OCI-LY7 (cell line): ENCODE measurements at regions not wholly inside any gene's neighbourhood (a gene's known extent, or its start where the extent isn't known, plus 50 kb on each side); places are given as distances from the start of the nearest gene placed in this dataset.

ENCODE experiments used
- BruUV-seq: library from RNA; stranded (reverse); fragments of 400-500 nt; replicated peaks from 2 replicates; lab custom pipeline; 2021; lab: Mats Ljungman, UMichigan
- CTCF ChIA-PET: fragments of 300-600 bp; sonication (Branson Sonifier 250); formaldehyde crosslinking; loops from one replicate; lab custom pipeline; 2022; ENCODE audit warnings: antibody characterized with exemption; ENCODE audit not compliant: unreplicated experiment; lab: Charles Lee
- POLR2A ChIA-PET: fragments of 300-600 bp; sonication (Branson Sonifier 250); formaldehyde crosslinking; loops from one replicate; lab custom pipeline; 2022; ENCODE audit warnings: antibody characterized with exemption; lab: Charles Lee
- DNase-seq: peaks from one replicate; pipeline ENCODE4 v3.0.0-alpha.2; 2015; ENCODE audit warnings: low spot score
- H2AFZ ChIP-seq: fragments of 200-600 bp; sonication (generic), shearing (Covaris generic); 2 replicates; pipeline ENCODE4 v1.6.1; 2014; ENCODE audit warnings: mild to moderate bottlenecking, antibody characterized with exemption, low read length, moderate library complexity
- H3K27ac ChIP-seq: fragments of 200-600 bp; sonication (generic); 2 replicates; pipeline ENCODE4 v1.5.1; 2014; ENCODE audit warnings: mixed run types, low read depth, mild to moderate bottlenecking, moderate library complexity, low read length, inconsistent platforms; ENCODE audit not compliant: poor library complexity, severe bottlenecking
- H3K36me3 ChIP-seq: fragments of 200-600 bp; sonication (generic); 2 replicates; pipeline ENCODE4 v1.6.1; 2014; ENCODE audit warnings: mild to moderate bottlenecking, antibody characterized with exemption, low read length, moderate library complexity, mixed read lengths; ENCODE audit not compliant: insufficient read depth
- H3K4me1 ChIP-seq: fragments of 200-600 bp; sonication (generic); 2 replicates; pipeline ENCODE4 v1.5.1; 2014; ENCODE audit warnings: mild to moderate bottlenecking, low read length; ENCODE audit not compliant: insufficient read depth, poor library complexity, severe bottlenecking
- H3K4me2 ChIP-seq: fragments of 200-600 bp; sonication (generic); 2 replicates; pipeline ENCODE4 v1.6.1; 2014; ENCODE audit warnings: mild to moderate bottlenecking, low read length
- H3K4me3 ChIP-seq: fragments of 200-600 bp; sonication (generic); 2 replicates; pipeline ENCODE4 v1.5.1; 2014; ENCODE audit warnings: mild to moderate bottlenecking, low read depth, low read length; ENCODE audit not compliant: poor library complexity, severe bottlenecking
- H3K79me2 ChIP-seq: fragments of 200-600 bp; sonication (generic); 2 replicates; pipeline ENCODE4 v1.6.1; 2016; ENCODE audit warnings: low read depth, mild to moderate bottlenecking, low read length, moderate library complexity, mixed read lengths; ENCODE audit not compliant: insufficient read depth
- H3K9me2 ChIP-seq: fragments of 200-600 bp; sonication (generic); 2 replicates; pipeline ENCODE4 v1.6.1; 2016; ENCODE audit warnings: mild to moderate bottlenecking, low read length, mixed read lengths; ENCODE audit not compliant: insufficient read depth
- H3K9me3 ChIP-seq: fragments of 200-600 bp; sonication (generic); 2 replicates; pipeline ENCODE4 v1.6.1; 2014; ENCODE audit warnings: mild to moderate bottlenecking, mixed run types, low read length, mixed read lengths
- H4K20me1 ChIP-seq: fragments of 200-600 bp; sonication (generic); 2 replicates; pipeline ENCODE4 v1.6.1; 2014; ENCODE audit warnings: mild to moderate bottlenecking, antibody characterized with exemption, low read length, moderate library complexity, mixed read lengths; ENCODE audit not compliant: insufficient read depth
- EZH2phosphoT487 ChIP-seq: fragments of 200-600 bp; sonication (generic); IDR thresholded peaks from 2 replicates; pipeline ENCODE4 v1.6.1; 2018; ENCODE audit warnings: low read depth, borderline replicate concordance, mild to moderate bottlenecking, mixed run types, antibody characterized with exemption, low read length, moderate library complexity, mixed read lengths
- intact Hi-C: fragments of 100-400 bp; cut with micrococcal nuclease; formaldehyde crosslinking; loops from one replicate; pipeline ENCODE4 v1.10.0; 2022; ENCODE audit not compliant: unreplicated experiment
- TF ChIP-seq, protein P1 (sequence below): fragments of 200-600 bp; sonication (generic); conservative IDR thresholded peaks from 2 replicates; pipeline ENCODE4 v1.5.1; 2014; ENCODE audit warnings: mild to moderate bottlenecking, antibody characterized with exemption, low read length, moderate library complexity, mixed read lengths

DNA sequence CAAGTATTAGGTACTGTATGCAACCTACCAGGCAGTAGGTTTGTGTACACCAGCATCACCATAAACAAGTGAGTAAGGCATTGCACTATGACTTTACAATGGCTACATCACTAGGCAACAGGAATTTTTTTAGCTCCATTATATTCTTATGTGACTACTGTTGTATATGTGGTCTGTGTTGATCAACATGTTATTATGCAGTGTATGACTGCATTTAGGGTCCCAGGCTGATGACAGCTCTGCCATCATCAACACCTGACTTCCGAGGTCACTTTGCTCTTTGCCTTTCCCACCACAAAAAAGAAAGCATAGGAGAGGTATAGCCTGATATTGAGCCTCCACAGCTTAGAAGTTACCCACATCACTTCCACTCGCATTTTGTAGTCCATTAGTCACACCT is 217.5 kb upstream of the PELI2 start:
- BruUV-seq, result no TSS peak
- Histone ChIP-seq H3K9me2 (no peaks in the 10 kb centered on the region), H3K4me1 (no peaks in the 10 kb centered on the region), H3K9me3 (no peaks in the 10 kb centered on the region), H3K27ac (no peak overlapping the region), H3K4me2 (no peak overlapping the region), H3K79me2 (no peaks in the 10 kb centered on the region), H3K4me3 (no peak overlapping the region), H4K20me1 (no peaks in the 10 kb centered on the region), H2AFZ (no peak overlapping the region), H3K36me3 (no peaks in the 10 kb centered on the region)
- TF ChIP-seq EZH2phosphoT487, result no peak
- TF ChIP-seq, protein P1, sequence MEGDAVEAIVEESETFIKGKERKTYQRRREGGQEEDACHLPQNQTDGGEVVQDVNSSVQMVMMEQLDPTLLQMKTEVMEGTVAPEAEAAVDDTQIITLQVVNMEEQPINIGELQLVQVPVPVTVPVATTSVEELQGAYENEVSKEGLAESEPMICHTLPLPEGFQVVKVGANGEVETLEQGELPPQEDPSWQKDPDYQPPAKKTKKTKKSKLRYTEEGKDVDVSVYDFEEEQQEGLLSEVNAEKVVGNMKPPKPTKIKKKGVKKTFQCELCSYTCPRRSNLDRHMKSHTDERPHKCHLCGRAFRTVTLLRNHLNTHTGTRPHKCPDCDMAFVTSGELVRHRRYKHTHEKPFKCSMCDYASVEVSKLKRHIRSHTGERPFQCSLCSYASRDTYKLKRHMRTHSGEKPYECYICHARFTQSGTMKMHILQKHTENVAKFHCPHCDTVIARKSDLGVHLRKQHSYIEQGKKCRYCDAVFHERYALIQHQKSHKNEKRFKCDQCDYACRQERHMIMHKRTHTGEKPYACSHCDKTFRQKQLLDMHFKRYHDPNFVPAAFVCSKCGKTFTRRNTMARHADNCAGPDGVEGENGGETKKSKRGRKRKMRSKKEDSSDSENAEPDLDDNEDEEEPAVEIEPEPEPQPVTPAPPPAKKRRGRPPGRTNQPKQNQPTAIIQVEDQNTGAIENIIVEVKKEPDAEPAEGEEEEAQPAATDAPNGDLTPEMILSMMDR, result no peak
- intact Hi-C loops, result no loop called here
- ChIA-PET POLR2A (no interaction called here), CTCF (no interaction called here)
- no peak for DNase-seq

DNA sequence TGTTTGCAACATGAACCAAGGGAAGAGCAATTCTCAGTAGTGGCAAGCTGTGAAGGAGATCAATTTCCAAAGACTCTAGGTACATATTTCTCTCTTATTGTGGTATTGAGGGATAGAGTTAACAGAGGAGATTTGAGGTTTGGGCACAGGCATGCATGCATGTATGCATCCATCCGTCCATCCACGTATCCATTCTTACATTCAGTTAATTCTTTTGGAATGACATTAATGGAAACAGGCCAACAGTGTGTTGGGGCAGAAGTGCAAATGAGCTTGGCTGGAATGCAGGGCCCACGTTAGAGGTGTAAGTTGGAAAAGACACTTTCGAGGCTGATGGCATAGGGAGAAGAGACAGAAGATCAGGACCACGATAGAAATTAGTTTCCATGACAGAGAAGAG is 216.9 kb upstream of the PELI2 start:
- no peak overlapping the region for H2AFZ ChIP-seq
- no TSS peak for BruUV-seq
- TF ChIP-seq, protein P1, result no peak
- TF ChIP-seq EZH2phosphoT487, result no peak
- CTCF ChIA-PET, result no interaction called here
- POLR2A ChIA-PET, result no interaction called here
- no peaks in the 10 kb centered on the region for H3K9me2 ChIP-seq
- no peak overlapping the region for H3K4me2 ChIP-seq
- no peaks in the 10 kb centered on the region for H3K9me3 ChIP-seq
- H3K4me1 ChIP-seq, result no peaks in the 10 kb centered on the region
- DNase-seq, result no peak
- intact Hi-C loops, result no loop called here
- H3K79me2 ChIP-seq, result no peaks in the 10 kb centered on the region
- no peaks in the 10 kb centered on the region for H4K20me1 ChIP-seq
- no peaks in the 10 kb centered on the region for H3K36me3 ChIP-seq
- no peak overlapping the region for H3K4me3 ChIP-seq
- H3K27ac ChIP-seq, result no peak overlapping the region

DNA sequence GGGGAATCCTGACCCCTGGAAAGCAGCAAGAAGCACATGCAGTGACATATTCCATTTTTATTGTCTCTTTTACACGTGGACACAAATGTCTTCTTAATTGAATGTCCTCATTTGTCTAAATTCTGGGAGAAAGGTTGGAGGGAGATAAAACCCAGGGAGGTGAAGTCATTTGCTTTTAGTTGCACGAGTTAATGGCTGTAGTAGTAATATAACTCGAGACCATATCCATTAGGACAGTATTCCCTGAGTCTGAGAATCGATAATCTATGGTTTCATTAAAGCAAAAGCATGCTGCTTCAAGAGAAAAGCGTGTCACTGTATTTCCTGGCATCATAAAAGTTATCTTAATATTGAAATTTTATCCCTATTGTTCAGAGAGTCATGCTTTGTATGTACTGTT is 216.0 kb upstream of the PELI2 start:
- no peak overlapping the region for H3K27ac ChIP-seq
- POLR2A ChIA-PET, result interaction anchor here (0.7 kb wide), 1 partner anchor 577 kb away, joined by 3 read pairs; no protein-coding TSS in a partner anchor
- CTCF ChIA-PET, result no interaction called here
- intact Hi-C loops, result no loop called here
- H3K36me3 ChIP-seq, result no peaks in the 10 kb centered on the region
- H3K4me2 ChIP-seq, result no peak overlapping the region
- BruUV-seq, result no TSS peak
- no peaks in the 10 kb centered on the region for H3K9me3 ChIP-seq
- no peak for DNase-seq
- TF ChIP-seq, protein P1, result no peak
- no peak for TF ChIP-seq EZH2phosphoT487
- no peaks in the 10 kb centered on the region for H3K79me2 ChIP-seq
- no peak overlapping the region for H2AFZ ChIP-seq
- no peaks in the 10 kb centered on the region for H3K4me1 ChIP-seq
- H3K9me2 ChIP-seq, result no peaks in the 10 kb centered on the region
- no peaks in the 10 kb centered on the region for H4K20me1 ChIP-seq
- H3K4me3 ChIP-seq, result no peak overlapping the region
